Peyer's patch (tissue), 4 donors: ENCODE measurements at regions not wholly inside any gene's neighbourhood (a gene's known extent, or its start where the extent isn't known, plus 50 kb on each side); places are given as distances from the start of the nearest gene placed in this dataset.

Experiments
- POLR2A ChIP-seq, 2 donors: fragments of 450-650 bp; IDR thresholded peaks; one replicate each; pipeline ENCODE4 v1.5.1; 2017; ENCODE audit warnings: antibody characterized with exemption in 2 of 2, mild to moderate bottlenecking in 2 of 2, moderate library complexity in 2 of 2
- TF ChIP-seq, protein P1 (sequence below), 6 experiments: fragments of 450-650 bp in 4 of 6; fragments of 200-600 bp in 2 of 6; sonication (generic) in 1 of 6; IDR thresholded peaks; one replicate each; pipeline ENCODE4 v1.5.1; 2017 to 2019; ENCODE audit warnings: antibody characterized with exemption in 6 of 6, mild to moderate bottlenecking in 3 of 6, moderate library complexity in 1 of 6

DNA sequence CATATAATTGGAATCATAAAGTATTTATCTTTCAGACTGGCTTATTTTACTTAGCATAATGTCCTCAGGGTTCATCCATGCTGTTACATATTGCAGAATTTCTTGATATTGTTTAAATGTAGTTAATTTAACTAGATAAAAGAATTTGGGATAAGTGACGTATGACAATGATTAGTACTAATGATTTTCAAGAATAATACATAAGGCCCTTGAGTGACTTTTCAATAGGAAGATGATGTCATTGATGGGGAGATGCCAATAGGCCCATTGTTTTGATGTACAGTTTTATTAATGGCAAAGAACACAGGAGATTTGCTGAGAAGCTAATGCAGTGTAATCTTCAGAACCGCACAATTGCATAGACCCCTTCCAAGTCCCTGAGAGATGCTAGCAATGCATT lies 537.4 kb upstream of the PHF14 start:
- TF ChIP-seq, protein P1, sequence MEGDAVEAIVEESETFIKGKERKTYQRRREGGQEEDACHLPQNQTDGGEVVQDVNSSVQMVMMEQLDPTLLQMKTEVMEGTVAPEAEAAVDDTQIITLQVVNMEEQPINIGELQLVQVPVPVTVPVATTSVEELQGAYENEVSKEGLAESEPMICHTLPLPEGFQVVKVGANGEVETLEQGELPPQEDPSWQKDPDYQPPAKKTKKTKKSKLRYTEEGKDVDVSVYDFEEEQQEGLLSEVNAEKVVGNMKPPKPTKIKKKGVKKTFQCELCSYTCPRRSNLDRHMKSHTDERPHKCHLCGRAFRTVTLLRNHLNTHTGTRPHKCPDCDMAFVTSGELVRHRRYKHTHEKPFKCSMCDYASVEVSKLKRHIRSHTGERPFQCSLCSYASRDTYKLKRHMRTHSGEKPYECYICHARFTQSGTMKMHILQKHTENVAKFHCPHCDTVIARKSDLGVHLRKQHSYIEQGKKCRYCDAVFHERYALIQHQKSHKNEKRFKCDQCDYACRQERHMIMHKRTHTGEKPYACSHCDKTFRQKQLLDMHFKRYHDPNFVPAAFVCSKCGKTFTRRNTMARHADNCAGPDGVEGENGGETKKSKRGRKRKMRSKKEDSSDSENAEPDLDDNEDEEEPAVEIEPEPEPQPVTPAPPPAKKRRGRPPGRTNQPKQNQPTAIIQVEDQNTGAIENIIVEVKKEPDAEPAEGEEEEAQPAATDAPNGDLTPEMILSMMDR (IDR thresholded peaks at IDR 0.05) = no peak
- no peak for TF ChIP-seq POLR2A (IDR thresholded peaks at IDR 0.05)
